ENCODE measurements at regions not wholly inside any gene's neighbourhood (a gene's known extent, or its start where the extent isn't known, plus 50 kb on each side); places are given as distances from the start of the nearest gene placed in this dataset.
A peak's percentile ranks its signal among the peaks of the same experiment; 100 is the strongest.
"Not testable (repeated sequence)": the region's sequence is repeated elsewhere in the genome, so short reads cannot be mapped to it uniquely, and the experiment has no call there.

DNA sequence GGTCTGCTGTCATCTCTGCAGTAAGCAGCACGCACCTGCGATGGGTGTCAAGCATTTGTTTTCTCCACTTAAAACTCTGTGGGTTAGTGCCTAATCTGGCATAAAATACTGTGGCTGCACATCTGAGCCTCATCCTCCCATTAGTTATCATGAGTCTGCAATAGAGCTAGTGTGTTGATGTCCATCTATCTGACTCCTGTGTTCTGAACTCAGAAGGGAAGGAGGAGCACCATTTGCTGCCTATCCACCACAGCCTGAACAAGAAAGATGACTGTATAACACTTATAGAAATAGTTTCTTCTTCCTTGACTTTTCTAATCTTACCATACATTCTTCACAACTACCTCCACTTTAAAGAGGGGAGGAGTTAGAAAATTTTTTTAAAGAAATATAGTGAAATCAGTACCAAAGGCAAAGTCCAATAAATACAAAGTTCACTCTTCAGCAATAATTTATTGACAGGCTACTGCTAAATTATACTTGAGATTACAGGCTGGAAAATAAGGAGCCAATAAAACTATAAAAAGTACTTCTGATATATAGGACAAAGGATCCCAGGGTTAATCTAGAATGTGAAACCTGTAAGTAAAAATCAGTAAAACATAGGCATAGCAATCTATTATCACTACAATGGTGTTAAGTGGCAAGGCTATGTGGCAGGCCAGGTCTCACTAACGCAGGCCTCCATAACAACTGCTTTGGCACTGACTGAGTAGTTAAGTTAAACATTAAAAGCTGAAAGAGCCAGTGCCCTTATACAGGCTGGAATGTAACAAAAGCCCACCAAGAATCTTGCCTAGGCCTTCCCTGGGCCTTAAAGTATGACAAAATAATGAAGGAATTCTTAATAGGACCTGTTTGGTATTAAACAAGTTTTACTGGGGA is 70.2 kb downstream of the LGALS9C start:
- H3K36me3 ChIP-seq (ENCODE audit: control insufficient read depth in 2 of 2, insufficient read depth in 2 of 2, low read length in 1 of 2); H3K27ac ChIP-seq (ENCODE audit: low read depth in 2 of 2, low read length in 1 of 2); H3K9me3 ChIP-seq (ENCODE audit: control insufficient read depth in 2 of 2, insufficient read depth in 1 of 2, low read depth in 1 of 2, low read length in 1 of 2); H3K4me1 ChIP-seq (ENCODE audit: control insufficient read depth in 2 of 2, insufficient read depth in 2 of 2, low read length in 1 of 2); H3K27me3 ChIP-seq (ENCODE audit: control insufficient read depth in 1 of 2, insufficient read depth in 2 of 2, low read length in 2 of 2); H3K4me3 ChIP-seq (ENCODE audit: low read depth in 1 of 2, low read length in 2 of 2): not testable (repeated sequence)
- WGBS, 2 donors = 86 to 95% methylated on average over 2 of the region's 3 CpGs

DNA sequence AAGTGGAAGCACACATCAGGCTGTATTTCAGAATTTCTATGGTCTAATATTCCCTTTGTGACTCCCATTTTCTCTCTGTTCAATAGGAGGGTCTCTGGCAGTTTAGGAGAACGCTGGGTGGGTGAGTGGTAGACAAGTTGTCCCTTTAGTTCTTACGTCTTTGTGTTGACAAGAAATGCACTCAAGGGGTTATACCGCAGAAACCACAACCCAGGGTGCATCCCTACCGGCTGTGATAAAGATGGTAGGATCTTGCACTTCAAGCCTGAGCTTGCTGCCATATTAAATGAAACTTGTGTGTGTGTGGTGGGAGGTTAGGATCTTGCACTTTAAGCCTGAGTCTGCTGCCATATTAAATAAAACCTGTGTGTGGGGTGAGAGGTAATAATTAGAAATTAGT is 80.5 kb downstream of the LGALS9C start:
- H3K4me1 ChIP-seq (ENCODE audit: control insufficient read depth in 2 of 2, insufficient read depth in 2 of 2, low read length in 1 of 2); H3K9me3 ChIP-seq (ENCODE audit: control insufficient read depth in 2 of 2, insufficient read depth in 1 of 2, low read depth in 1 of 2, low read length in 1 of 2); H3K27me3 ChIP-seq (ENCODE audit: control insufficient read depth in 1 of 2, insufficient read depth in 2 of 2, low read length in 2 of 2); H3K36me3 ChIP-seq (ENCODE audit: control insufficient read depth in 2 of 2, insufficient read depth in 2 of 2, low read length in 1 of 2); H3K27ac ChIP-seq (ENCODE audit: low read depth in 2 of 2, low read length in 1 of 2); H3K4me3 ChIP-seq (ENCODE audit: low read depth in 1 of 2, low read length in 2 of 2): not testable (repeated sequence)
- WGBS, 2 donors = 82 to 88% methylated on average over 4 of the region's 4 CpGs

DNA sequence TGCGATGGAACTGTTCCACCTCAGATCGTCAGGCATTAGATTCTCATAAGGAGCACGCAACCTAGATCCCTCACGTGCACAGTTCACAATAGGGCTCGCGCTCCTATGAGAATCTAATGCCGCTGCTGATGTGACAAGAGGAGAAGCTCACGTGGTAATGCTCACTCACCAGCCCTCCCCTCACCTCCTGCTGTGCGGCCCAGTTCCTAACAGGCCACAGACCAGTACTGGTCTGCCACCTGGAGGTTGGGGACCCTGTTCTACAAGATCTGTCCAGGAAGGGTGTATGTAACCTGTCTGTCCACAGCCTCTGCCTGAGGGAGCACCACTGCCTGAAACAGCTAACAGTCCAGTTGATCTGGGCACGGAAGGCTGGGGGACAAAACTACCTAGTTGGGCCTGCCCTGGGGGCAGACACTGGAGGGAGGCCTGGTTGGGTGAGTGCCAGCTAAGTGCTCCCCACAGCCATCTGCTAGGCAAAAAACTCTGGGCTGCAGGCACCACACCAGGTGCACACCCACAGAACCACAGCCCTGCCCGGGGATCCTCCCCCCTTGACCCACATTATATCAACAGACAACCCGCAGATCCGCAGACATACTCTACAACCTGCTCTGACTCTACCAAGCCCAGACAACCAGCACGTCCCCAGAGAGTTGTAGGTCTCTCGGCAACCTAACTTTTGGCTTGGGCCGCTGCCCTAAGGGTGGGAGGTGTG is 80.7 kb downstream of the TBC1D28 start:
- not testable (repeated sequence) for H3K27me3 ChIP-seq (ENCODE audit: control insufficient read depth in 1 of 2, insufficient read depth in 2 of 2, low read length in 2 of 2); H3K9me3 ChIP-seq (ENCODE audit: control insufficient read depth in 2 of 2, insufficient read depth in 1 of 2, low read depth in 1 of 2, low read length in 1 of 2); H3K4me1 ChIP-seq (ENCODE audit: control insufficient read depth in 2 of 2, insufficient read depth in 2 of 2, low read length in 1 of 2); H3K27ac ChIP-seq (ENCODE audit: low read depth in 2 of 2, low read length in 1 of 2); H3K4me3 ChIP-seq (ENCODE audit: low read depth in 1 of 2, low read length in 2 of 2); H3K36me3 ChIP-seq (ENCODE audit: control insufficient read depth in 2 of 2, insufficient read depth in 2 of 2, low read length in 1 of 2)
- WGBS, 2 donors = 61 to 64% methylated on average over 12 to 14 of the region's 16 CpGs

DNA sequence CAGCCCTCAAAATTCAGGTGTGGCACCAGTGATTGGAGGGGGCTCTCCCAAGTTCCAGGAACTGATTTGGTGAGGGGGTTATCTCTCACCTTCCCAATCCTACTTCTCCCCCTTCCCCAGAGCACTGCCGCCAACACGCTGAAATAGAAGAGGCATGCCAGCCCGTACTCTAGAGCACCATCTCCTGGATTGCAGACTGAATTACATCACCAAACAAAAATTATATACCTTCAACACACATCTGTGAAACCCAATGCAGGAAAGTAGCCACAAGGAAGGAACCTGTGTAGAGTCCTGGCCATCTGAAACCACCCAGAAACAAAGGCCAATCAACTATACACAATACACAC is 80.1 kb downstream of the TBC1D28 start:
- not testable (repeated sequence) for H3K9me3 ChIP-seq (ENCODE audit: control insufficient read depth in 2 of 2, insufficient read depth in 1 of 2, low read depth in 1 of 2, low read length in 1 of 2); H3K4me1 ChIP-seq (ENCODE audit: control insufficient read depth in 2 of 2, insufficient read depth in 2 of 2, low read length in 1 of 2); H3K4me3 ChIP-seq (ENCODE audit: low read depth in 1 of 2, low read length in 2 of 2); H3K36me3 ChIP-seq (ENCODE audit: control insufficient read depth in 2 of 2, insufficient read depth in 2 of 2, low read length in 1 of 2); H3K27ac ChIP-seq (ENCODE audit: low read depth in 2 of 2, low read length in 1 of 2); H3K27me3 ChIP-seq (ENCODE audit: control insufficient read depth in 1 of 2, insufficient read depth in 2 of 2, low read length in 2 of 2)
- WGBS, 2 donors = 6 to 8% methylated on average over 3 of the region's 3 CpGs

DNA sequence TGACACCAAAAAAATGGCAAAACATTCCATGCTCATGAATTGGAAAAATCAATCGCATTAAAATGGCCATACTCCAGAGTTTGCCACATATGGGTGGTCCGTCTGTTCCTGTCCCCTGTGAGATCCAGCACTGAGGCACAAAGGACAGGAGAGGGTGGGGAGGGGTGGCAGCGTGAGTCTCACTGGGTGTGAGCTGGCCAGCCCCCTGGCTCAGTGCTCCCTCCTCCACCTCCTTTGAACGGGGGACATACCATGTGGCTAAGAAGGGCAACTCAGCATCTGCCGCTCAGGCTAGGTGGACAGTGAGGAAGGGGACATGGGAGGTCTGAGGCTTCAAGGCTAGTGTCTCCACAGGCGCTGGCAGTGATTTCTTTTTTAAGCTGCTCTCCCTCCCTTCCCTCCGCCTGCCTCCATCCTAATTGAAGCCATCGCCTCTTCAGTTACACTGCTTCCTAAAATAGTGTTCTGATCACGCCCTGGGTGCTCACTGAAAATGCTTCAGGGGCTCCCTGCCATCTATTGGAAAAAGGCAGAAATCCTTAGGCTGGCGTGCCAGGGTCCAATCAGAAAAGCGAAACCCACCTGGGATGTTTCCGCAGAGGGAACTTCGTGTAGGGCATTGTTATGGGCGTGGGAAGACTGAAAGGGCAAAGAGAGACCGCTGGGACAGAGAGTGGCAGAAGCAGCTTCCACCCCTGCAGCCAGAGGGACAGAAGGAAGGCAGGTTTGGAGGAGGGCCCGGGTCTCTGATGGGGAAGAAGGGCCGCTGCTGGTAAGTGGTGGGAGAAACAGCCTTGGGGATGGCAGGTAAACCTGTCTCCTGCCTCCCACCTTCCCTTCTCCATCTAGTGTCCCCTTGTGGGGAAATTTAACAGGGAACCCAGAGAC is 75.8 kb downstream of the TBC1D28 start:
- H3K4me3 ChIP-seq (ENCODE audit: low read depth in 1 of 2, low read length in 2 of 2); H3K36me3 ChIP-seq (ENCODE audit: control insufficient read depth in 2 of 2, insufficient read depth in 2 of 2, low read length in 1 of 2); H3K9me3 ChIP-seq (ENCODE audit: control insufficient read depth in 2 of 2, insufficient read depth in 1 of 2, low read depth in 1 of 2, low read length in 1 of 2); H3K27me3 ChIP-seq (ENCODE audit: control insufficient read depth in 1 of 2, insufficient read depth in 2 of 2, low read length in 2 of 2); H3K4me1 ChIP-seq (ENCODE audit: control insufficient read depth in 2 of 2, insufficient read depth in 2 of 2, low read length in 1 of 2): not testable (repeated sequence)
- 70 to 78% methylated on average over 13 to 15 of the region's 17 CpGs for WGBS, 2 donors
- peak overlapping the region in 1 of 2 donors; percentile 4 for H3K27ac ChIP-seq (ENCODE audit: low read depth in 2 of 2, low read length in 1 of 2)

DNA sequence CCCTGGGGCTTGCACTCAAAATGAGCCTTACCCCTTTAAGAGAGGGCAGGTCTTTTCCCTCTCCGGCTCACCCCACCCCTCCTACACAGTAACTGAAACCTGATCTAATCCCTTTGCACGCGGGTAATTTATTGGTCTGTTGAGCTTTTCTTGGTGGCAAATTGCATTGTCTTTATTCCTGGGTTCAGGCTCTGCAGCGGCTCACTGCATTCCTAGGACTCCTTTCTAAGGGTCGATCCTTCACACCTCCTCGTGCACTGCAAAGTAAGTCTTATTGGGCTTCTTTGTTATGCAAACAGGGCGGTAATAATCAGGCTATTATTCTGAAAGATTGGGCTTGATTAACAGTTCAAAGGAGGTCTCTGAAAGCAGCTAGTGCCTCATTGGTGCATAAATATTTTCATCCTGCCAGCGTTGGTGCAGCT is 74.7 kb downstream of the TBC1D28 start:
- not testable (repeated sequence) for H3K27ac ChIP-seq (ENCODE audit: low read depth in 2 of 2, low read length in 1 of 2); H3K27me3 ChIP-seq (ENCODE audit: control insufficient read depth in 1 of 2, insufficient read depth in 2 of 2, low read length in 2 of 2); H3K4me3 ChIP-seq (ENCODE audit: low read depth in 1 of 2, low read length in 2 of 2); H3K9me3 ChIP-seq (ENCODE audit: control insufficient read depth in 2 of 2, insufficient read depth in 1 of 2, low read depth in 1 of 2, low read length in 1 of 2); H3K36me3 ChIP-seq (ENCODE audit: control insufficient read depth in 2 of 2, insufficient read depth in 2 of 2, low read length in 1 of 2); H3K4me1 ChIP-seq (ENCODE audit: control insufficient read depth in 2 of 2, insufficient read depth in 2 of 2, low read length in 1 of 2)
- WGBS, 2 donors = 12 to 14% methylated on average over 5 to 7 of the region's 8 CpGs

DNA sequence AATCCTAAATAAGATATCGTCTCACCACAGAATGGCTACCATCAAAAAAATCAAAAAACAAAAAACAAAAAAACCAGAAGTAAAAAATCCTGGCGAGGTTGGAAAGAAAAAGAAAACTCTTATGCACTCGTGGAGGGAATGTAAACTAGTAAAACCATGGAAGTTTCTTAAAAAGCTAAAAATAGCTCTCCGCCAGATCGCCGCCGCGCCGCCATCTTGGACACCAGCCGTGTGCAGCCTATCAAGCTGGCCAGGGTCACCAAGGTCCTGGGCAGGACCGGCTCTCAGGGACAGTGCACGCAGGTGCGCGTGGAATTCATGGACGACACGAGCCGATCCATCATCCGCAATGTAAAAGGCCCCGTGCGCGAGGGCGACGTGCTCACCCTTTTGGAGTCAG is 71.7 kb downstream of the TBC1D28 start:
- not testable (repeated sequence) for H3K4me1 ChIP-seq (ENCODE audit: control insufficient read depth in 2 of 2, insufficient read depth in 2 of 2, low read length in 1 of 2); H3K4me3 ChIP-seq (ENCODE audit: low read depth in 1 of 2, low read length in 2 of 2); H3K27me3 ChIP-seq (ENCODE audit: control insufficient read depth in 1 of 2, insufficient read depth in 2 of 2, low read length in 2 of 2); H3K36me3 ChIP-seq (ENCODE audit: control insufficient read depth in 2 of 2, insufficient read depth in 2 of 2, low read length in 1 of 2); H3K9me3 ChIP-seq (ENCODE audit: control insufficient read depth in 2 of 2, insufficient read depth in 1 of 2, low read depth in 1 of 2, low read length in 1 of 2); H3K27ac ChIP-seq (ENCODE audit: low read depth in 2 of 2, low read length in 1 of 2)
- 95 to 97% methylated on average over 11 to 18 of the region's 23 CpGs for WGBS, 2 donors

DNA sequence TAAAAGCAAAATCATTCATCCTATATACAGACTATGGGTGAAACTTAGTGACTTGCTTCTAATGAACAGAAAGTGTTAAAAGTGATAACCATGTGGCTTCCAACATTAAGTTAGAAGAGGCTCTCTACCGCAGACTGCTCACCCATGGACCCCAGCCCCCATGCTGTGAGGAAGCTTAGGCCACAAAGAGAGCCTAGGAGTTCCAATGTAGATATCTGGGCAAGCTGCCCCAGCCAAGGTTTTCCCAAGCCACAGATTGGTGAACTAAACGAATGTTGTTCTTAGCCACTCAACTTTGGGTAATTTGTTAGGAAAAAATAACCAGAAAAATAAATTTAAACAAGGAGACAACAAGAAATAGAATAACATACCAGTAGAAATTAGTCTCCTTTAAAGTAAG is 70.1 kb downstream of the TBC1D28 start:
- H3K4me3 ChIP-seq (ENCODE audit: low read depth in 1 of 2, low read length in 2 of 2); H3K27ac ChIP-seq (ENCODE audit: low read depth in 2 of 2, low read length in 1 of 2); H3K36me3 ChIP-seq (ENCODE audit: control insufficient read depth in 2 of 2, insufficient read depth in 2 of 2, low read length in 1 of 2); H3K27me3 ChIP-seq (ENCODE audit: control insufficient read depth in 1 of 2, insufficient read depth in 2 of 2, low read length in 2 of 2); H3K9me3 ChIP-seq (ENCODE audit: control insufficient read depth in 2 of 2, insufficient read depth in 1 of 2, low read depth in 1 of 2, low read length in 1 of 2); H3K4me1 ChIP-seq (ENCODE audit: control insufficient read depth in 2 of 2, insufficient read depth in 2 of 2, low read length in 1 of 2): not testable (repeated sequence)
- WGBS, 2 donors = 65 to 74% methylated on average over 2 of the region's 2 CpGs

Data from esophagus (tissue), 2 donors.